ENCODE measurements at regions not wholly inside any gene's neighbourhood (a gene's known extent, or its start where the extent isn't known, plus 50 kb on each side); places are given as distances from the start of the nearest gene placed in this dataset.

DNA sequence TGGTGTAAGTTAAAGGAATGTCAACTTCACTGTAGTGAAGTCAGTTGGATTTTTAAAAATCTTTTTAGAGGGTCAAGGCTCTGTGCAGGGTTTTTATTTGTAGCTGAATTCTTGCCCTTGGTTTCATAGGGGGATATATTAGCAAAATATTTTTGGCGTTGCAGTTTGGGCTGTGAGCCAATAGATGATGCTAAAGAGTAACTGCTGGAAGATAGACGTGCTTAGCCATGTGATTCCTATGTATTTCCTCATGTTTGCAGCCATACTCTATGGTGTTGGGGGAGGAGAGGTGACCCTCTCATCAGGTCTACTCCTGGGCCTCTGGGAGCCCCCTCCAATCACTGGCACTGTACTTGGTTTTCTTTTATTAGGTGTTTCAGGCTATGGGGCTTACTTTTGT lies 246.7 kb upstream of the ARHGAP24 start:
- TF ChIP-seq POLR2A (IDR thresholded peaks at IDR 0.05; ENCODE audit: low read depth, low read length) (no peak), POLR2AphosphoS5 (IDR thresholded peaks at IDR 0.05; ENCODE audit: low read depth, low read length) (no peak), TAF1 (IDR thresholded peaks at IDR 0.05; ENCODE audit: borderline replicate concordance, low read depth, low read length) (no peak)

All from GM12892 (cell line).